ENCODE measurements at regions not wholly inside any gene's neighbourhood (a gene's known extent, or its start where the extent isn't known, plus 50 kb on each side); places are given as distances from the start of the nearest gene placed in this dataset.

GRCh38 chr16:87002717-87003413 is 314.3 kb downstream of the C16orf95 start:
- intact Hi-C loops (cut with DNase I; ENCODE audit: low total_unique reads) = no loop called here
- TF ChIP-seq CTCF (IDR thresholded peaks at IDR 0.05) = no peak
- no peak for TF ChIP-seq POLR2A (IDR thresholded peaks at IDR 0.05)
- DNase-seq = no peak

GRCh38 chr16:87003414-87003755 is 313.8 kb downstream of the C16orf95 start:
- Histone ChIP-seq H3K4me3 (no peak overlapping the region), H3K36me3 (ENCODE audit: low read depth, missing control alignments) (no peaks in the 10 kb centered on the region), H3K9me3 (no peaks in the 10 kb centered on the region), H3K4me1 (no peaks in the 10 kb centered on the region), H3K27ac (no peak overlapping the region), H3K27me3 (no peaks in the 10 kb centered on the region)
- intact Hi-C loops (cut with DNase I; ENCODE audit: low total_unique reads) = no loop called here
- no peak for TF ChIP-seq POLR2A (IDR thresholded peaks at IDR 0.05)
- 73 to 75% methylated on average over 2 of the region's 2 CpGs for WGBS, 2 donors
- no peak for DNase-seq

More at GRCh38 chr16:87002717-87003413, 314.3 kb downstream of the C16orf95 start:
- Histone ChIP-seq H3K4me3 (no peak overlapping the region), H3K27me3 (no peaks in the 10 kb centered on the region), H3K4me1 (no peaks in the 10 kb centered on the region), H3K9me3 (no peaks in the 10 kb centered on the region), H3K36me3 (ENCODE audit: low read depth, missing control alignments) (no peaks in the 10 kb centered on the region), H3K27ac (no peak overlapping the region)

GRCh38 chr16:87006021-87006420 is 311.2 kb downstream of the C16orf95 start:
- Histone ChIP-seq H3K4me3 (no peak overlapping the region), H3K27ac (no peak overlapping the region), H3K4me1 (no peaks in the 10 kb centered on the region), H3K27me3 (no peaks in the 10 kb centered on the region), H3K9me3 (no peaks in the 10 kb centered on the region), H3K36me3 (ENCODE audit: low read depth, missing control alignments) (no peaks in the 10 kb centered on the region)
- TF ChIP-seq CTCF (IDR thresholded peaks at IDR 0.05) = no peak
- TF ChIP-seq POLR2A (IDR thresholded peaks at IDR 0.05) = no peak
- DNase-seq = no peak
- 91 to 100% methylated on average over 1 to 6 of the region's 6 CpGs for WGBS, 2 donors
- intact Hi-C loops (cut with DNase I; ENCODE audit: low total_unique reads) = no loop called here

GRCh38 chr16:87006789-87007745 is 310.1 kb downstream of the C16orf95 start:
- Histone ChIP-seq H3K4me1 (no peaks in the 10 kb centered on the region), H3K4me3 (no peak overlapping the region), H3K27ac (no peak overlapping the region), H3K36me3 (ENCODE audit: low read depth, missing control alignments) (no peaks in the 10 kb centered on the region), H3K27me3 (no peaks in the 10 kb centered on the region), H3K9me3 (no peaks in the 10 kb centered on the region)
- intact Hi-C loops (cut with DNase I; ENCODE audit: low total_unique reads) = no loop called here
- 87 to 96% methylated on average over 6 to 12 of the region's 12 CpGs for WGBS, 2 donors
- no peak for DNase-seq
- TF ChIP-seq CTCF (IDR thresholded peaks at IDR 0.05) (no peak), POLR2A (IDR thresholded peaks at IDR 0.05) (no peak)

GRCh38 chr16:87007907-87008306 is 309.3 kb downstream of the C16orf95 start:
- WGBS, 2 donors = 87 to 91% methylated on average over 10 of the region's 10 CpGs
- DNase-seq = no peak
- Histone ChIP-seq H3K27ac (no peak overlapping the region), H3K36me3 (ENCODE audit: low read depth, missing control alignments) (no peaks in the 10 kb centered on the region), H3K9me3 (no peaks in the 10 kb centered on the region), H3K27me3 (no peaks in the 10 kb centered on the region), H3K4me3 (no peak overlapping the region), H3K4me1 (peaks cover 2% of the 10 kb centered on the region)
- intact Hi-C loops (cut with DNase I; ENCODE audit: low total_unique reads) = no loop called here
- TF ChIP-seq CTCF (IDR thresholded peaks at IDR 0.05) = no peak
- no peak for TF ChIP-seq POLR2A (IDR thresholded peaks at IDR 0.05)
